Loucy (cell line): ENCODE measurements at regions not wholly inside any gene's neighbourhood (a gene's known extent, or its start where the extent isn't known, plus 50 kb on each side); places are given as distances from the start of the nearest gene placed in this dataset.

Experiments
- H2AFZ ChIP-seq: fragments of 200-600 bp; sonication (generic); 2 replicates; pipeline ENCODE4 v1.6.0; 2016; ENCODE audit warnings: antibody characterized with exemption, mild to moderate bottlenecking, low read length, moderate library complexity
- H3F3A ChIP-seq: fragments of 200-600 bp; 2 replicates; pipeline ENCODE4 v1.6.0; 2016; ENCODE audit warnings: antibody characterized with exemption, low read depth, mild to moderate bottlenecking
- H3K27me3 ChIP-seq: fragments of 200-600 bp; sonication (generic); 2 replicates; pipeline ENCODE4 v1.6.1; 2014; ENCODE audit warnings: low read length, mild to moderate bottlenecking; ENCODE audit not compliant: insufficient read depth, poor library complexity, severe bottlenecking
- H3K36me3 ChIP-seq: fragments of 200-600 bp; sonication (generic); 2 replicates; pipeline ENCODE4 v1.6.1; 2016; ENCODE audit warnings: low read length; ENCODE audit not compliant: insufficient read depth
- H3K4me1 ChIP-seq: fragments of 200-600 bp; sonication (generic); 2 replicates; pipeline ENCODE4 v1.5.1; 2014; ENCODE audit warnings: low read length, mild to moderate bottlenecking; ENCODE audit not compliant: insufficient read depth, poor library complexity, severe bottlenecking
- H3K4me2 ChIP-seq: fragments of 200-600 bp; sonication (generic); 2 replicates; pipeline ENCODE4 v1.6.0; 2014; ENCODE audit warnings: antibody characterized with exemption, low read length, low read depth, mild to moderate bottlenecking; ENCODE audit not compliant: poor library complexity, severe bottlenecking
- H3K4me3 ChIP-seq: fragments of 200-600 bp; sonication (generic); 2 replicates; pipeline ENCODE4 v1.5.1; 2014; ENCODE audit warnings: low read length, mild to moderate bottlenecking, mixed read lengths; ENCODE audit not compliant: poor library complexity, severe bottlenecking
- H3K79me2 ChIP-seq: fragments of 200-600 bp; sonication (generic); 2 replicates; pipeline ENCODE4 v1.6.1; 2014; ENCODE audit warnings: low read length; ENCODE audit not compliant: insufficient read depth
- H3K9ac ChIP-seq: fragments of 200-600 bp; sonication (generic); 2 replicates; pipeline ENCODE4 v1.6.0; 2014; ENCODE audit warnings: mild to moderate bottlenecking, low read depth, low read length, moderate library complexity; ENCODE audit not compliant: poor library complexity, severe bottlenecking
- H3K9me2 ChIP-seq: fragments of 200-600 bp; sonication (generic); replicated peaks from 2 replicates; pipeline ENCODE4 v1.6.1; 2016; ENCODE audit warnings: low read depth, low read length, mixed read lengths
- H3K9me3 ChIP-seq: fragments of 200-600 bp; sonication (generic); 2 replicates; pipeline ENCODE4 v1.6.1; 2014; ENCODE audit warnings: mild to moderate bottlenecking, antibody characterized with exemption, low read length, low read depth; ENCODE audit not compliant: insufficient read depth
- H4K20me1 ChIP-seq: fragments of 200-600 bp; sonication (generic); 2 replicates; pipeline ENCODE4 v1.6.0; 2014; ENCODE audit warnings: antibody characterized with exemption, low read length, mild to moderate bottlenecking; ENCODE audit not compliant: insufficient read depth, poor library complexity, severe bottlenecking
- EZH2phosphoT487 ChIP-seq: fragments of 200-600 bp; IDR thresholded peaks from 2 replicates; pipeline ENCODE4 v1.6.1; 2018; ENCODE audit warnings: antibody characterized with exemption, mild to moderate bottlenecking, moderate library complexity, borderline replicate concordance
- TF ChIP-seq, protein P1 (sequence below): fragments of 200-600 bp; sonication (generic); conservative IDR thresholded peaks from 2 replicates; pipeline ENCODE4 v1.5.1; 2014; ENCODE audit warnings: mild to moderate bottlenecking, antibody characterized with exemption, low read length

DNA sequence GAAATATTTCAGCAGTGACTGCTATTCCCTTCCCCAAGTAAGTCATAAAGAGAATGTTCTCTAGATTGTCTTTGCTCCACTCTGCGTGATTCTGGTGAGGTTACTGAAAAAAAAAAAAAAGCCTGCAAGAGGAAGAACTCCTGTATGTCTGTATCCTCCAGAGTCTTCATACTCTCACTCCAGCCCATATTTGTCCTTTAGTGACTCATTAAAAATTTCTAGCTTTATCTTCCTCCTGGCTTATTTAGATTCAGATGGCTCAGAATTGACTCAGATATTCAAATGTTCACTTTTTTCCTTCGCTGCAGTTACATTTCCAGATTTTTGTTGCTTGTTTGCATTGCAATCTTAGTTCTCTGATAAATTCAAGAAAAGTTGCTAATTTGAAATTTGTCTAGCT lies 76.3 kb upstream of the CNTN5 start:
- no peak for TF ChIP-seq EZH2phosphoT487
- TF ChIP-seq, protein P1, sequence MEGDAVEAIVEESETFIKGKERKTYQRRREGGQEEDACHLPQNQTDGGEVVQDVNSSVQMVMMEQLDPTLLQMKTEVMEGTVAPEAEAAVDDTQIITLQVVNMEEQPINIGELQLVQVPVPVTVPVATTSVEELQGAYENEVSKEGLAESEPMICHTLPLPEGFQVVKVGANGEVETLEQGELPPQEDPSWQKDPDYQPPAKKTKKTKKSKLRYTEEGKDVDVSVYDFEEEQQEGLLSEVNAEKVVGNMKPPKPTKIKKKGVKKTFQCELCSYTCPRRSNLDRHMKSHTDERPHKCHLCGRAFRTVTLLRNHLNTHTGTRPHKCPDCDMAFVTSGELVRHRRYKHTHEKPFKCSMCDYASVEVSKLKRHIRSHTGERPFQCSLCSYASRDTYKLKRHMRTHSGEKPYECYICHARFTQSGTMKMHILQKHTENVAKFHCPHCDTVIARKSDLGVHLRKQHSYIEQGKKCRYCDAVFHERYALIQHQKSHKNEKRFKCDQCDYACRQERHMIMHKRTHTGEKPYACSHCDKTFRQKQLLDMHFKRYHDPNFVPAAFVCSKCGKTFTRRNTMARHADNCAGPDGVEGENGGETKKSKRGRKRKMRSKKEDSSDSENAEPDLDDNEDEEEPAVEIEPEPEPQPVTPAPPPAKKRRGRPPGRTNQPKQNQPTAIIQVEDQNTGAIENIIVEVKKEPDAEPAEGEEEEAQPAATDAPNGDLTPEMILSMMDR, result no peak
- Histone ChIP-seq H3K9me2 (no peaks in the 10 kb centered on the region), H3K4me1 (no peaks in the 10 kb centered on the region), H3K4me2 (no peak overlapping the region), H4K20me1 (no peaks in the 10 kb centered on the region), H3K4me3 (no peak overlapping the region), H2AFZ (no peak overlapping the region), H3K9ac (no peak overlapping the region), H3K79me2 (no peaks in the 10 kb centered on the region), H3K9me3 (no peaks in the 10 kb centered on the region), H3K27me3 (no peaks in the 10 kb centered on the region), H3F3A (no peaks in the 10 kb centered on the region), H3K36me3 (no peaks in the 10 kb centered on the region)

- no peaks in the 10 kb centered on the region for H3K4me1 ChIP-seq
- H3K27me3 ChIP-seq, result no peaks in the 10 kb centered on the region
- no peak overlapping the region for H3K9ac ChIP-seq
- no peaks in the 10 kb centered on the region for H4K20me1 ChIP-seq
- TF ChIP-seq, protein P1, result no peak
- no peak for TF ChIP-seq EZH2phosphoT487
- no peaks in the 10 kb centered on the region for H3K79me2 ChIP-seq
- no peaks in the 10 kb centered on the region for H3K9me3 ChIP-seq
- no peaks in the 10 kb centered on the region for H3F3A ChIP-seq
- H2AFZ ChIP-seq, result no peak overlapping the region
- H3K9me2 ChIP-seq, result no peaks in the 10 kb centered on the region
- H3K4me3 ChIP-seq, result no peak overlapping the region
- H3K4me2 ChIP-seq, result no peak overlapping the region
- H3K36me3 ChIP-seq, result no peaks in the 10 kb centered on the region
Measured at GRCh38 chr11:98952107-98952506, 68.6 kb upstream of the CNTN5 start.

GRCh38 chr11:98955551-98955950 lies 65.2 kb upstream of the CNTN5 start:
- no peak overlapping the region for H3K4me2 ChIP-seq
- no peaks in the 10 kb centered on the region for H3K4me1 ChIP-seq
- H3K9me2 ChIP-seq, result no peaks in the 10 kb centered on the region
- no peak overlapping the region for H3K4me3 ChIP-seq
- H3K9ac ChIP-seq, result no peak overlapping the region
- no peaks in the 10 kb centered on the region for H3K27me3 ChIP-seq
- H3F3A ChIP-seq, result no peaks in the 10 kb centered on the region
- H3K36me3 ChIP-seq, result no peaks in the 10 kb centered on the region
- no peak for TF ChIP-seq EZH2phosphoT487
- TF ChIP-seq, protein P1, result no peak
- H3K79me2 ChIP-seq, result no peaks in the 10 kb centered on the region
- no peaks in the 10 kb centered on the region for H4K20me1 ChIP-seq
- H3K9me3 ChIP-seq, result no peaks in the 10 kb centered on the region
- H2AFZ ChIP-seq, result no peak overlapping the region
